ENCODE measurements at regions not wholly inside any gene's neighbourhood (a gene's known extent, or its start where the extent isn't known, plus 50 kb on each side); places are given as distances from the start of the nearest gene placed in this dataset.

- Mint-ChIP-seq H3K36me3 (ENCODE audit: insufficient read depth) (no peaks in the 10 kb centered on the region), H3K9me3 (ENCODE audit: low read depth) (no peaks in the 10 kb centered on the region), H3K27me3 (peaks cover 3% of the 10 kb centered on the region), H3K27ac (no peak overlapping the region), H3K4me1 (ENCODE audit: low read depth) (peaks cover 6% of the 10 kb centered on the region), H3K4me3 (ENCODE audit: low read depth) (no peak overlapping the region)
- no peak for DNase-seq (ENCODE audit: low spot score, unreplicated experiment)
- TF ChIP-seq CTCF (IDR thresholded peaks at IDR 0.05; ENCODE audit: unreplicated experiment): no peak
Observed at GRCh38 chr6:47091886-47092668, 49.9 kb upstream of the ADGRF1 start.

Data from progenitor cell of endocrine pancreas (in vitro differentiated cells).